Heart right ventricle (tissue), 16 donors: ENCODE measurements at regions not wholly inside any gene's neighbourhood (a gene's known extent, or its start where the extent isn't known, plus 50 kb on each side); places are given as distances from the start of the nearest gene placed in this dataset.

Source experiments
- ATAC-seq, 8 donors: fragments of 200-7000 bp; cut with Tn5 transposase; one replicate each; pipeline ENCODE4 v1.9.1; 2020; ENCODE audit warnings: mild to moderate bottlenecking in 8 of 8, moderate library complexity in 8 of 8, moderate number of reproducible peaks in 1 of 8
- DNase-seq, 2 donors: peaks; one replicate each; pipeline ENCODE4 v3.0.0-alpha.2; 2020
- H3K27ac ChIP-seq, 10 donors: fragments of 200-600 bp; sonication (generic) in 2 of 10; one replicate each; pipeline versions ENCODE4 v1.5.0 to v1.8.0; 2020 to 2022; ENCODE audit warnings: mild to moderate bottlenecking in 3 of 10
- H3K27me3 ChIP-seq, 7 donors: fragments of 200-600 bp; one replicate each; pipeline ENCODE4 v1.8.0; 2021 to 2022; ENCODE audit warnings: mild to moderate bottlenecking in 2 of 7
- H3K36me3 ChIP-seq, 9 donors: fragments of 200-600 bp; sonication (generic) in 1 of 9; one replicate each; pipeline versions ENCODE4 v1.5.0 to v1.8.0; 2020 to 2022; ENCODE audit warnings: mild to moderate bottlenecking in 2 of 9
- H3K4me1 ChIP-seq, 9 donors: fragments of 200-600 bp; sonication (generic) in 1 of 9; one replicate each; pipeline versions ENCODE4 v1.5.0 to v1.8.0; 2020 to 2022; ENCODE audit warnings: mild to moderate bottlenecking in 4 of 9
- H3K4me3 ChIP-seq, 10 donors: fragments of 200-600 bp; sonication (generic) in 2 of 10; one replicate each; pipeline versions ENCODE4 v1.5.0 to v1.8.0; 2020 to 2022; ENCODE audit warnings: mild to moderate bottlenecking in 7 of 10, moderate library complexity in 2 of 10
- H3K9me3 ChIP-seq, 11 donors: fragments of 200-600 bp in 10 of 11; sonication (generic) in 2 of 11; one replicate each; pipeline versions ENCODE4 v1.5.0 to v1.8.0; 2013 to 2022; ENCODE audit warnings: mild to moderate bottlenecking in 2 of 11, control low read depth in 1 of 11, moderate library complexity in 1 of 11
- WGBS, 2 donors: extraction: QIAGEN DNeasy Blood & Tissue Kit; methylation state at CpG; one replicate each; pipeline ENCODE4 v1.1.7; 2013; ENCODE audit warnings: inconsistent platforms in 1 of 2; 5-methylcytosine and 5-hydroxymethylcytosine counted together
- intact Hi-C, 10 donors: fragments of 100-400 bp; cut with DNase I; formaldehyde crosslinking; loops; one replicate each; pipeline versions ENCODE4 v1.11.1 to v1.14.2; 2022
- TF ChIP-seq, protein P1 (sequence below), 9 donors: fragments of 200-600 bp; sonication (generic) in 2 of 9; IDR thresholded peaks; one replicate each; pipeline versions ENCODE4 v1.5.0 to v1.8.0; 2021 to 2022; ENCODE audit warnings: antibody characterized with exemption in 9 of 9, mild to moderate bottlenecking in 5 of 9, moderate library complexity in 1 of 9
- donor health status: Arrhythmogenic right ventricular cardiomyopathy.
- donor health status: ischemic (EF 13 %, LVEDD 7.1; RV severe dilation, severe dysfunction).
- donor health status: healthy with polysubstance abuse.
- donor health status: DM: no; HTN: yes; CAD: no.
- donor health status: DM: no; HTN: no; CAD: no.
- donor health status: ischemic (EF 25% LVEDD 6.9; RV normal size, moderate dysfunction).
- donor health status: ischemic (EF 25% LVEDD 5.7; RV mildly dilated, moderate dysfunction).
- donor health status: healthy.
- donor health status: DM: yes; HTN: yes; CAD: no.
- donor health status: Ischemic cardiomyopathy.
- donor health status: ischemic (EF 35%, LVEDD 5.7; RV mildly dilated, moderate dysfunction).
- donor health status: nonischemic (EF 11% LVEDD 7.7; RV severe dilation, severe dysfunction).
- donor health status: DM: yes; HTN: yes; CAD: no.
- donor health status: PGD.
- donor health status: ischemic (EF 29% LVEDD 5.4; RV normal size, mild dysfunction).
- donor health status: nonischemic (EF 23%, LVEDD 6.1; RV moderate dilation, normal function).

DNA sequence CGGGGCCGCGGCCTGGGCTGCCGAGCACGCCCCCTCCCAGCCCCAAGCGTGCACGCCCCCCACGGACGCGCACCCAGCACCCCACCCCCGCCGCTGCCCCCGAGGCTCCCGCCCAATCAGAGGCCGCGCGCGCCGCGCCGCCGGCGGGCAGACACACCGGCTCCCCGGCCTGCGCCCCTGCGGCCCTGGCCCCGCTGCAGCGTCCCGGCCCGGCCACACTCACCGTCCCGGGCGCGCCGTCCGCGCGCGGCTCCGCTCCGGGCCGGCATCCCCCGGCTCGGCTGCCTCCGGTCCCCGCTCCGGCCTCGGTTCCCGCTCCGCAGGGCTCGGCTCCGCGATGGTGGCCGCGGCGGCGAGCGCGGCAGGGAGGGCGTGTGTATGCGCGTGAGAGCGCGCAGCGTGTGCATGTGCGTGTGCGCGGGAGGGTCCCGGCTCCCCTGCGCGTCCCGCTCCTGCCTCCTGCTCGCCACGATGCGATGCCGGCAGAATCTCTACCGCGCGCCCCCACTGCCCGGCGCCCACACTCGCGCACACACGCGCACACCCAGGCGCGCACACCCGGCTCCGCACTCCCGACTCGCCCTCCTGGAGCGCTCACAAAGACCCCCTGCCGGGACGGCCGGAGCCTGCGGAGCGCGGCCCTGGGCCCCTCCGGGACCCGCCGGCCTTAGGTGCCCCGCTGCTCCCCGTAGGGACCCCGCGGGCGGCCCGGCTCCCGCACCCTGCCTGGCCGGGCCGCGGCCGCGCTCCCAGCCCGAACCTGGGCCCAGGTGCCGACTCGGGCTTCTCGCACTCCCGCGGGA lies 186.5 kb upstream of the LINGO1 start:
- WGBS, 2 donors, result 1% methylated on average over 91 to 120 of the region's 120 CpGs
- intact Hi-C loops, result loop anchor here in 1 of 10 donors (5.0 kb wide), 1 partner anchor 187 kb away; the partner anchor contains the start of gene LINGO1
- H3K36me3 ChIP-seq, result no peaks in the 10 kb centered on the region
- peaks cover 17 to 82% (median 77%) of the 10 kb centered on the region in 7 donors for H3K27me3 ChIP-seq
- no peak overlapping the region for H3K27ac ChIP-seq
- H3K4me3 ChIP-seq, result peak overlapping the region; percentile 28 to 51 (median 41)
- DNase-seq, result no peak
- TF ChIP-seq, protein P1, sequence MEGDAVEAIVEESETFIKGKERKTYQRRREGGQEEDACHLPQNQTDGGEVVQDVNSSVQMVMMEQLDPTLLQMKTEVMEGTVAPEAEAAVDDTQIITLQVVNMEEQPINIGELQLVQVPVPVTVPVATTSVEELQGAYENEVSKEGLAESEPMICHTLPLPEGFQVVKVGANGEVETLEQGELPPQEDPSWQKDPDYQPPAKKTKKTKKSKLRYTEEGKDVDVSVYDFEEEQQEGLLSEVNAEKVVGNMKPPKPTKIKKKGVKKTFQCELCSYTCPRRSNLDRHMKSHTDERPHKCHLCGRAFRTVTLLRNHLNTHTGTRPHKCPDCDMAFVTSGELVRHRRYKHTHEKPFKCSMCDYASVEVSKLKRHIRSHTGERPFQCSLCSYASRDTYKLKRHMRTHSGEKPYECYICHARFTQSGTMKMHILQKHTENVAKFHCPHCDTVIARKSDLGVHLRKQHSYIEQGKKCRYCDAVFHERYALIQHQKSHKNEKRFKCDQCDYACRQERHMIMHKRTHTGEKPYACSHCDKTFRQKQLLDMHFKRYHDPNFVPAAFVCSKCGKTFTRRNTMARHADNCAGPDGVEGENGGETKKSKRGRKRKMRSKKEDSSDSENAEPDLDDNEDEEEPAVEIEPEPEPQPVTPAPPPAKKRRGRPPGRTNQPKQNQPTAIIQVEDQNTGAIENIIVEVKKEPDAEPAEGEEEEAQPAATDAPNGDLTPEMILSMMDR (IDR thresholded peaks at IDR 0.05), result no peak
- no peak for ATAC-seq
- no peaks in the 10 kb centered on the region for H3K9me3 ChIP-seq
- H3K4me1 ChIP-seq, result peaks cover 0 to 11% (median 4%) of the 10 kb centered on the region in 9 donors

DNA sequence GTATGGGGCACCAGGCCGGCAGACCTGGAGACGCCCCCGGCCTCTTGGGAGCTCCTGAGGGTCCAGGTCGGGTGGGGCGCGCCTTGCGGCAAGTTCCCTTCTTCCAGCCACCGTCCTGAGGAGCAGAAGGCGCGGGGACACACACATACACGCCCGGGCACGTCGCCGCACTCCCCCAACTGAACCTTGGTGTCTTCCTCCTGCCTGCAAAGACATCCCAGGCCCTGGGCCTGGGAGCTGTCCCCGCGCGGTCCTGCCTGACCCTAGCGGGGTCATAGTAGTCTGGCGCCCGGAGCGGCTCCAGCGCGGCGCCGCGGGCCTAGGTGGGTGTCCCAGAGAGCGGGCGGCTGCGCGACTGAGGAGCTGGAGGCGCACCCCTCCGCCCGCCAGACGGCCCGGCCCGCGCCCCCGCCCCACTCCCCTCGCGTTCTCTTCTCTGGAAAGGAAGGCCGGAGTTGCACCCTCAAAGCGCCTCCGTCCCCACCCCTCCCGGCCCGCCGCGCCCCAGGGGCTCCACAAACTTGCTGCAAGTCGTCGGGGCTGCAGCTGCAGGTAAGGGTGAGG lies 185.9 kb upstream of the LINGO1 start:
- Histone ChIP-seq H3K27me3 (peaks cover 17 to 83% (median 77%) of the 10 kb centered on the region in 7 donors), H3K4me1 (peaks cover 0 to 11% (median 4%) of the 10 kb centered on the region in 9 donors), H3K4me3 (peak overlapping the region in 4 of 10 donors; percentile 5 to 35 (median 14)), H3K36me3 (no peaks in the 10 kb centered on the region), H3K27ac (no peak overlapping the region), H3K9me3 (no peaks in the 10 kb centered on the region)
- 10 to 11% methylated on average over 44 to 50 of the region's 50 CpGs for whole genome bisulfite sequencing, 2 donors
- DNase-seq (no peak), ATAC-seq (no peak)
- intact Hi-C loops, result loop anchor here in 1 of 10 donors (5.0 kb wide), 1 partner anchor 186 kb away; the partner anchor contains the start of gene LINGO1
- TF ChIP-seq, protein P1 (IDR thresholded peaks at IDR 0.05), result no peak

- WGBS, 2 donors, result 87 to 92% methylated on average over 9 of the region's 9 CpGs
- intact Hi-C loops, result loop anchor here in 1 of 10 donors (5.0 kb wide), 1 partner anchor 185 kb away; the partner anchor contains the start of gene LINGO1
Measured at GRCh38 chr15:77817434-77817833, 184.7 kb upstream of the LINGO1 start.

DNA sequence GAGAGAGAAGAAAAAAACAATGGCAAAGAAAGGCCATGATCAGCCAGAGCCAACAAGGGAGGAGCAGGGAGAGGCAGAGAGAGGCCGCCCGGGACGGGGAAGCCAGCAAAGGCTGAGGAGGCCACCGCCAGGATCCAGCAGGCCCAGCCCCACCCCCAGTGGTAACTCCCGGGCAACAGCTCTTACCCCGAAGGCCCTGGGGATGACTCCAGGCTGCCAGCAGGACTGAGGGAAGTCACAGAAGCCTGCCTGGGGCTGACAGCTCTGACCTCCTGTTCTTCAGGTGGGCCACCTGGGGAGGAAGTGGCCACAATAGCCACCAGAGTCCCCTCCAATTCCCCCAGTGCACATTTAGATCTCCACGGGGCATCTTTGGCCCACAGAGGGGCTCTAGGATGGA lies 184.3 kb upstream of the LINGO1 start:
- H3K4me1 ChIP-seq, result peaks cover 0 to 11% (median 4%) of the 10 kb centered on the region in 9 donors
- ATAC-seq (no peak), DNase-seq (no peak)
- intact Hi-C loops, result loop anchor here in 1 of 10 donors (5.0 kb wide), 1 partner anchor 185 kb away; the partner anchor contains the start of gene LINGO1
- no peaks in the 10 kb centered on the region for H3K9me3 ChIP-seq
- no peaks in the 10 kb centered on the region for H3K36me3 ChIP-seq
- peaks cover 17 to 85% (median 73%) of the 10 kb centered on the region in 7 donors for H3K27me3 ChIP-seq
- H3K4me3 ChIP-seq, result no peak overlapping the region
- TF ChIP-seq, protein P1 (IDR thresholded peaks at IDR 0.05), result no peak
- WGBS, 2 donors, result 69 to 71% methylated on average over 6 to 7 of the region's 7 CpGs
- H3K27ac ChIP-seq, result no peak overlapping the region

More at GRCh38 chr15:77817434-77817833, 184.7 kb upstream of the LINGO1 start:
- peaks cover 17 to 85% (median 70%) of the 10 kb centered on the region in 7 donors for H3K27me3 ChIP-seq
- no peak for ATAC-seq
- TF ChIP-seq, protein P1 (IDR thresholded peaks at IDR 0.05), result no peak
- no peaks in the 10 kb centered on the region for H3K9me3 ChIP-seq
- H3K36me3 ChIP-seq, result no peaks in the 10 kb centered on the region
- DNase-seq, result no peak
- no peak overlapping the region for H3K27ac ChIP-seq
- H3K4me3 ChIP-seq, result no peak overlapping the region
- peaks cover 0 to 11% (median 4%) of the 10 kb centered on the region in 9 donors for H3K4me1 ChIP-seq
